ENCODE measurements at regions not wholly inside any gene's neighbourhood (a gene's known extent, or its start where the extent isn't known, plus 50 kb on each side); places are given as distances from the start of the nearest gene placed in this dataset.

DNA sequence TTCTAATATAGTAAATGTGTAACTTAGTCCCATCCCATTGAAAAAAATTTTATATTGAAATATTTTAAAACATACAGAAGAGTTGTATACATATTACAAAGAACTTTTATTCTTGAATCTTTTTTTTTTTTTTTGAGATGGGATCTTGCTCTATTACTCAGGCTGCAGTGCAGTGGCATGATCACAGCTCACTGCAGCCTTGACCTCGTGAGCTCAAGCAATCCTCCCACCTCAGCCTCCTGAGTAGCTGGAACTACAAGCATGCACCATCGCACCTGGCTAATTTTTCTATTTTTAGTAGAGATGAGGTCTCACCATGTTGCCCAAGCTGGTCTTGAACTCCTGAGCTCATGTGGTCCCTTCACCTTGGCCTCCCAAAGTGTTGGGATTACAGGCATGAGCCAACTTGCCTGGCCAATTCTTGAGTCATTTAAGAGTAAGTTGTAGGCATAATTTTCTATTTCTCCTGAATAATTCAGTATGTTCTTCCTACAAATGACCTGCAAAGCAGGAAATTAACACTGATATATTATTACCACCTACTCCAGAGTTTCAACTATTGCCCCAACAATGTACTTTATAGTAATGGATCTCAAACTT lies 153.0 kb upstream of the BMP4 start:
- Histone ChIP-seq H3K4me3 (no peak overlapping the region), H3K36me3 (no peaks in the 10 kb centered on the region), H3K27ac (no peak overlapping the region), H3K27me3 (replicated peaks in 1 of 7) (no peaks in the 10 kb centered on the region), H3K4me1 (no peaks in the 10 kb centered on the region), H3K9me3 (no peaks in the 10 kb centered on the region)
- WGBS, 5 donors, result 77 to 91% (median 83%) methylated on average over 2 of the region's 2 CpGs
- no peak for TF ChIP-seq POLR2AphosphoS5 (IDR thresholded peaks at IDR 0.05)
- TF ChIP-seq, protein P1, sequence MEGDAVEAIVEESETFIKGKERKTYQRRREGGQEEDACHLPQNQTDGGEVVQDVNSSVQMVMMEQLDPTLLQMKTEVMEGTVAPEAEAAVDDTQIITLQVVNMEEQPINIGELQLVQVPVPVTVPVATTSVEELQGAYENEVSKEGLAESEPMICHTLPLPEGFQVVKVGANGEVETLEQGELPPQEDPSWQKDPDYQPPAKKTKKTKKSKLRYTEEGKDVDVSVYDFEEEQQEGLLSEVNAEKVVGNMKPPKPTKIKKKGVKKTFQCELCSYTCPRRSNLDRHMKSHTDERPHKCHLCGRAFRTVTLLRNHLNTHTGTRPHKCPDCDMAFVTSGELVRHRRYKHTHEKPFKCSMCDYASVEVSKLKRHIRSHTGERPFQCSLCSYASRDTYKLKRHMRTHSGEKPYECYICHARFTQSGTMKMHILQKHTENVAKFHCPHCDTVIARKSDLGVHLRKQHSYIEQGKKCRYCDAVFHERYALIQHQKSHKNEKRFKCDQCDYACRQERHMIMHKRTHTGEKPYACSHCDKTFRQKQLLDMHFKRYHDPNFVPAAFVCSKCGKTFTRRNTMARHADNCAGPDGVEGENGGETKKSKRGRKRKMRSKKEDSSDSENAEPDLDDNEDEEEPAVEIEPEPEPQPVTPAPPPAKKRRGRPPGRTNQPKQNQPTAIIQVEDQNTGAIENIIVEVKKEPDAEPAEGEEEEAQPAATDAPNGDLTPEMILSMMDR (IDR thresholded peaks at IDR 0.05 in 8 of 11, conservative IDR thresholded peaks at IDR 0.05 in 3 of 11), result no peak
- TF ChIP-seq POLR2A (IDR thresholded peaks at IDR 0.05), result no peak
- intact Hi-C loops (cut with DNase I; ENCODE audit: low total_unique reads), result no loop called here
- DNase-seq, result no peak

DNA sequence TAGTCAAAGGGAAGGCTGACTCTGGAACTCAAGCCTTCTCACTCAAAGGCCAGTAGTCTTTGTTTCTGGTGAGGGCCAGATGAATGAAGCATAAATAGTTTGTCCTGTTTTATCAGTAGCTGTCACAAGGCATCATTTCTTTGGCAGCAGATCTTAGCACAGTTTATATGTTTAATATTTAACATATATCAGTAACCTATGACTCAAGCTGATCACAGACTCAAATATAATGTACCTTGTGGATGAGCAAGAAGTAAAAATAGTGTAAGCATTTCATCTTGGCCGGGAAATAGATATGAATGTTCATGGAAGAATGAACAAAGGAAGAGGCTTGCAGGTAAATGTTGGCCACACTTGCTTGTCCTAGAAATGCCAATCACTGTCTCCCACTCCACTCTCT lies 158.3 kb upstream of the BMP4 start:
- no peaks in the 10 kb centered on the region for H3K36me3 ChIP-seq
- H3K9me3 ChIP-seq, result no peaks in the 10 kb centered on the region
- DNase-seq, result no peak
- TF ChIP-seq POLR2AphosphoS5 (IDR thresholded peaks at IDR 0.05) (no peak), POLR2A (IDR thresholded peaks at IDR 0.05) (no peak)
- TF ChIP-seq, protein P1 (IDR thresholded peaks at IDR 0.05 in 8 of 11, conservative IDR thresholded peaks at IDR 0.05 in 3 of 11), result no peak
- H3K27me3 ChIP-seq (replicated peaks in 1 of 7), result no peaks in the 10 kb centered on the region
- no peaks in the 10 kb centered on the region for H3K4me1 ChIP-seq
- 67 to 92% (median 86%) methylated on average over 1 of the region's 1 CpG for WGBS, 5 donors
- intact Hi-C loops (cut with DNase I; ENCODE audit: low total_unique reads), result no loop called here
- H3K27ac ChIP-seq, result no peak overlapping the region
- H3K4me3 ChIP-seq, result no peak overlapping the region

DNA sequence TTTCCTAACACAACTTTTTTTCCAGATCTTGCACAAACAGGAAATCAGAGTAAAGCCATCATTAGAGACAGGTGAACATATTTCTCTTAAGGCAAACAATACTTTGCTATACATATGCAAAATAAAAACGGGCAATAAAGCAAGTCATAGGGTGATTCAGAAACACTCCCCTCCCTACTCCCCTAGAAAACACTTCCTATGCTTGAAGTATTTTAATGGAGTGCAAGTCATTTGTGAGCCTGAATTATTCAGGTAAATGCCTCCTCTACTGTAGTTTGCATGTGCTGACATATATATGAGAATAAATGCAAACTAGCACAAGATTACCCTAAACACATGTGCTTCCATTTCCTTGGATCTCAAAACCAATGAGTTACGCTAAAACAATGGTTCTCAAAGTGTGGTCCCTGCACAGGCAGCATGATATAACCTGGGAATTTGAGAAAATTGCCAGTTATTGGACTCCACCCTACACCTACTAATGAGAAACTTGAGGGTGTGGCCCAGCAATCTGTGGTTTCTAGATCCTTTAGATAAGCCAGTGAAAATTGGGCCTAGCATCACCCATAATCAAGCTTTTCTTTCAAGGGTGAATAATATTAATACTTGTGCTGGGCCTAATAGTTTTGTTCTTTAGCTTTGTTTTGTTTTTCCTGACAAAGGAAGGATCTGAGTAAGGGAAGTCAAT lies 159.7 kb upstream of the BMP4 start:
- 75 to 94% (median 85%) methylated on average over 2 of the region's 2 CpGs for WGBS, 5 donors
- H3K36me3 ChIP-seq, result no peaks in the 10 kb centered on the region
- no peaks in the 10 kb centered on the region for H3K27me3 ChIP-seq (replicated peaks in 1 of 7)
- TF ChIP-seq POLR2A (IDR thresholded peaks at IDR 0.05) (no peak), POLR2AphosphoS5 (IDR thresholded peaks at IDR 0.05) (no peak)
- TF ChIP-seq, protein P1 (IDR thresholded peaks at IDR 0.05 in 8 of 11, conservative IDR thresholded peaks at IDR 0.05 in 3 of 11), result no peak
- H3K4me3 ChIP-seq, result no peak overlapping the region
- H3K27ac ChIP-seq, result no peak overlapping the region
- intact Hi-C loops (cut with DNase I; ENCODE audit: low total_unique reads), result no loop called here
- H3K4me1 ChIP-seq, result no peaks in the 10 kb centered on the region
- H3K9me3 ChIP-seq, result no peaks in the 10 kb centered on the region
- DNase-seq, result no peak

DNA sequence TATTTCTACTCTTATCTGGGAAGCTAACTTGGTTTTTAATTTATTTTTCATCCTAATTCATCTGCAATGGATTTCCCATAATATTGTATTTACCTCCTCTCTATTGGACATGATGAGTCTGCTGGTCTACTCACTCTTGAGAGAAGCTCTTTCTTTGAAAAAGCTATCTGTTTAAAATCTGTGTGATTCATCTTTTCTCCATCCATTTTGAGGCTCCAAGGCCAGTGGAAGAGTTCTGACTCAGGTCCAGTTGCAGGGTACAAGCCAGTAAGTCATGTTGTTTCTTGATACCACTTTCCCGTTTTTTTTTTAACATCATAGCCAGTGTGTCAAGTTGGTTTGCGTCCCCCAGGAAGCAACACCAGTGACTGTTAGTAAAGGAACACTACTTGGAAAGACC lies 160.3 kb upstream of the BMP4 start:
- Histone ChIP-seq H3K4me1 (no peaks in the 10 kb centered on the region), H3K27me3 (replicated peaks in 1 of 7) (no peaks in the 10 kb centered on the region), H3K9me3 (no peaks in the 10 kb centered on the region), H3K27ac (no peak overlapping the region), H3K36me3 (no peaks in the 10 kb centered on the region), H3K4me3 (no peak overlapping the region)
- DNase-seq, result no peak
- WGBS, 5 donors, result 84 to 98% (median 88%) methylated on average over 2 of the region's 2 CpGs
- intact Hi-C loops (cut with DNase I; ENCODE audit: low total_unique reads), result no loop called here
- TF ChIP-seq POLR2AphosphoS5 (IDR thresholded peaks at IDR 0.05) (no peak), POLR2A (IDR thresholded peaks at IDR 0.05) (no peak)
- TF ChIP-seq, protein P1 (IDR thresholded peaks at IDR 0.05 in 8 of 11, conservative IDR thresholded peaks at IDR 0.05 in 3 of 11), result no peak

All from spleen (tissue), 11 donors.